HFF-Myc (cell line): ENCODE measurements at regions not wholly inside any gene's neighbourhood (a gene's known extent, or its start where the extent isn't known, plus 50 kb on each side); places are given as distances from the start of the nearest gene placed in this dataset.

ENCODE experiments used
- DNase-seq: peaks from one replicate; pipeline ENCODE4 v3.0.0-alpha.2; 2011; ENCODE audit warnings: low read depth; ENCODE audit errors: extremely low read depth
- H3K4me3 ChIP-seq: replicated peaks from 2 replicates; pipeline ENCODE4 v1.5.1; 2011; ENCODE audit warnings: low read depth, mild to moderate bottlenecking, control low read depth, low read length
- TF ChIP-seq, protein P1 (sequence below): IDR thresholded peaks from 2 replicates; pipeline ENCODE4 v1.5.1; 2012; ENCODE audit warnings: mild to moderate bottlenecking, low read depth, low read length, control low read depth; ENCODE audit errors: missing control alignments

DNA sequence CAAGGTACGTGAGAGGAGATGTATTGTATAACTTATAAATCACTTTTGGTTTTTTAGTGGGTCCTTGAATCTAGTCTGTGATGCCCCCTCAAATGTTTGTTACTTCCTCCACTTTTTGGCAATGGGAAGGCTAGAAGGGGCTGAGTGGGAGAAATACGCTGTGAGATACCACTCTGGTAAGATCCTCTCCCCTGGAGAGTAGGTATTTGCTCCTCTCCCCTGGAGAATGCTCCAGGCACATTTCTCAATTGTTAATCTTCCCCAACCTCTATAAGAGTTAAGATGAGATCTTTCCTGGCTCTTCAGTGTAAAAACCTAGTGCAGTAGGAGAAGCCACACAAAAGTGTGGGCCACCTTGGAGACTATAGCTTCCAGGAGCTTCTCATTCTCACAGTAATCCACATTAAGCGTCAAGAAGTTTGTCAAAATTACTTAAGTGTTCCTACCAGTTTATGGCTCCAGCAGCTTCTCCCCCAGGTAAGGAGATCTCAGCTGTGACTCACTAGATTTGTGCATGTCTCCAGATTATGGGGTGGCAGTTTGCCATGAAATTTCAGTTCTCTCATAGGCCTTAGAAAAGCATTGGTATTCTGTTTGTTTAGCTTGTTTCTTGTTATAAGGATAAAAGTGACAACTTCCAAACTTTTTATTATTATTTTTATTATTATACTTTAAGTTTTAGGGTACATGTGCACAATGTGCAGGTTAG is 182.6 kb downstream of the FSIP2 start:
- no peak for DNase-seq
- TF ChIP-seq, protein P1, sequence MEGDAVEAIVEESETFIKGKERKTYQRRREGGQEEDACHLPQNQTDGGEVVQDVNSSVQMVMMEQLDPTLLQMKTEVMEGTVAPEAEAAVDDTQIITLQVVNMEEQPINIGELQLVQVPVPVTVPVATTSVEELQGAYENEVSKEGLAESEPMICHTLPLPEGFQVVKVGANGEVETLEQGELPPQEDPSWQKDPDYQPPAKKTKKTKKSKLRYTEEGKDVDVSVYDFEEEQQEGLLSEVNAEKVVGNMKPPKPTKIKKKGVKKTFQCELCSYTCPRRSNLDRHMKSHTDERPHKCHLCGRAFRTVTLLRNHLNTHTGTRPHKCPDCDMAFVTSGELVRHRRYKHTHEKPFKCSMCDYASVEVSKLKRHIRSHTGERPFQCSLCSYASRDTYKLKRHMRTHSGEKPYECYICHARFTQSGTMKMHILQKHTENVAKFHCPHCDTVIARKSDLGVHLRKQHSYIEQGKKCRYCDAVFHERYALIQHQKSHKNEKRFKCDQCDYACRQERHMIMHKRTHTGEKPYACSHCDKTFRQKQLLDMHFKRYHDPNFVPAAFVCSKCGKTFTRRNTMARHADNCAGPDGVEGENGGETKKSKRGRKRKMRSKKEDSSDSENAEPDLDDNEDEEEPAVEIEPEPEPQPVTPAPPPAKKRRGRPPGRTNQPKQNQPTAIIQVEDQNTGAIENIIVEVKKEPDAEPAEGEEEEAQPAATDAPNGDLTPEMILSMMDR = no peak
- no peak overlapping the region for H3K4me3 ChIP-seq

DNA sequence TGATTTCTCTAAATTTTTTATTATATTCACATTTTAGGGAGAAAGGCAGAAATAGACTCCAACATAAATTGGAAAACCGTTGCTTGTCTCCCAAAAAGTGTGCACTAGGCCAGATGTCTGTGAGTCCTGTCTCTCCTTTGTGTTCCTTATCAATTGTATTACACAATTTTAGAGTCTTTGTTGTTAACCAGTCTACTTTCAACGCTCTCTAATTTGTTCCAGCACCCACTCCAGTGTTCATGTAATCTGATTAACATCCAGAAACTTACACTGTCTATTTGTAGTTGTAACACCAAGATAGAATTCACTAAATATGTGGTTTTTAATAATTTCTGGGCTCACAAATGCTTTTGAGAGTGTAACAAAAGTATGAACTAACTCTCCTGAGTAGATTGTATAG is 195.6 kb downstream of the FSIP2 start:
- no peak overlapping the region for H3K4me3 ChIP-seq
- DNase-seq = no peak
- TF ChIP-seq, protein P1 = no peak

DNA sequence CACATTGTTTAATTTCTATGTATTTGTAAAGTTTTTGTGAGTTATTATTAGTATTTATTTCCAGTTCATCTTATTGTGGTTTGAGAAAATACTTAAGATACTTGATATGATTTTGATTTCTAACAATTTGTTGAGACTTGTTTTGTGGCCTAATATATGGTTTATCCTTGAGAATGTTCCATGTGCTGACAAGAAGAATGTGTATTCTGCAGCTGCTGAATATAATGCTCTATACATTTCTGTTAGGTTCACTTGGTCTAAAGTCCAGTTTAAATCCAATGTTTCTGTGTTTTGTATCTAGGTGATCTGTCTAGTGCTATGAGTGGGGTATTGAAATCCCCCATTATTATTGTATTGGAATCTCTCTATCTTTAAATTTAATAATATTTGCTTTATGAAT is 201.3 kb downstream of the FSIP2 start:
- no peak for DNase-seq
- H3K4me3 ChIP-seq = no peak overlapping the region

DNA sequence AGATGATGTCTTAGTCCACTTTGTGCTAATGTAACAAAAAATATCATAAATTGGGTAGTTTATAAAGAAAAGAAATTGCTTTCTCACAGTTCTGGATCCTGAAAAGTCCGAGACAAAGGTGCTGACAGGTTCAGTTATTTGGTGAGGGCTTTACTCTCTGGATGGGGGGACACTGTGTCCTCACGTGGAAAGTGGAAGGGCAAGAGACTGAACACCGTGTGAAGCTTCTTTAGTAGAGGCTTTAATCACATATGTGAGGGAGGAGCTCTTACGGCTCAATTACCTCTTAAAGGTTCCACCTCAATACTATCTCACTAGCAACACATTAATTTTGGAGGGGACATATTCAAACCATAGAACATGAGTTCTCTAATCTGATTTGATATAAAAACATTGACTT is 204.3 kb downstream of the FSIP2 start:
- DNase-seq = no peak

More for the DNA sequence above, 201.3 kb downstream of the FSIP2 start:
- TF ChIP-seq, protein P1 = no peak

DNA sequence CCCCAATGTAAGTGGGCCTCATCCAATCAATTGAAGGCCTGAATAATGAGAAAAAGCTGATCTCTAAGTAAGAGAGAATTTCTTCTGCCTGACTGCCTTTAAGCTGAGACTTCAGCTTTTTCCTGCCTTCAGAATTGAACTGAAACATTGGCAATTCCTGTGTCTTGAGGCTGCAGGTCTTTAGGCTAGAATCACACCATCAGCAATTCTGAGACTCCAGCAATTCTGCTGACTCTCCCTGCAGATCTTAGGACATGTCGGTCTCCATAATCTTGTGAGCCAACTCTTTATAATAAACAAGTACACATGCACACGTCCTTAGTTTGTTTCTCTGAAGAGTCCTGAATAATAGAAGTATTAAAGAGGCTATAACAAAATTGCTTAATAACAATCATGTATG is 209.1 kb downstream of the FSIP2 start:
- TF ChIP-seq, protein P1 = no peak
- DNase-seq = no peak
- no peak overlapping the region for H3K4me3 ChIP-seq

More for the DNA sequence above, 204.3 kb downstream of the FSIP2 start:
- TF ChIP-seq, protein P1 = no peak
- H3K4me3 ChIP-seq = no peak overlapping the region

DNA sequence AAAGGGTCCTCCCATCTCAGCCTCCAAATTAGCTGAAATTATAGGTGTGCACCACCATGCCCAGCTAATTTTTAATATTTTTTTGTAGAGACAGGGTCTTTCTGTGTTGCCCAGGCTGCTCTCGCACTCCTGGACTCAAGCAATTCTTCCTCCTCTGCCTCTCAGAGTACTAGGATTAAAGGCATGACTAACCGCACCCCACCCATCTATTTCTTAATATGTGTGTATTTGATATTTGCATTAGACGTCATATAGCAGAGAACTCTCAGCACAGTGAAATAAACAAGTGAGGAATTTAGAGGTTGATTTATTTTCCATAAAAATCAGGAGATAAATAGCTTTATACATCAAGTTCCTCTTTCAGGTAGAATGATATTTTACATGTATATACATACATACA is 213.5 kb downstream of the FSIP2 start:
- H3K4me3 ChIP-seq = no peak overlapping the region
- TF ChIP-seq, protein P1 = no peak
- DNase-seq = no peak

DNA sequence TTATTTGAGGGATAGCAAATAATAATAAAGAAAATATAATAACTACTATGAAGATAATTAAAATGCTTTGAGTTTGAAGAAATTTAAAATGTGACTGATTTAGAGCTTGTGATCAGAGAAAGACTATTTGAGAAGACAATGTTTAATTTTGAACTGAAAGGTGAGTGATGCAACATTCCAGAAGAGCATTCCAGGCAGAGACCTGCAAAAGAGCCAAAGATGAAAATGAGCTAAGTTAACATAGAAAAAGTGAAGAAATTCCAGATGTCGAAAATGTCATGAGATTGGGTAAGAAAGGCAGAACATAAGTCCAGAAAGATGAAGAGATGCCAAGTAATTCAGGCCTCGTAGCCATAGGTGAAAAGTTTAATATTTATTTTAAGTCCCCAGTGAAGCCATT is 215.8 kb downstream of the FSIP2 start:
- TF ChIP-seq, protein P1 = no peak
- no peak for DNase-seq
- H3K4me3 ChIP-seq = no peak overlapping the region
